HS-5 (cell line): ENCODE measurements at regions not wholly inside any gene's neighbourhood (a gene's known extent, or its start where the extent isn't known, plus 50 kb on each side); places are given as distances from the start of the nearest gene placed in this dataset.

Experiments used
- DNase-seq: peaks from one replicate; pipeline ENCODE4 v3.0.0-alpha.2; 2012; ENCODE audit warnings: low read depth

DNA sequence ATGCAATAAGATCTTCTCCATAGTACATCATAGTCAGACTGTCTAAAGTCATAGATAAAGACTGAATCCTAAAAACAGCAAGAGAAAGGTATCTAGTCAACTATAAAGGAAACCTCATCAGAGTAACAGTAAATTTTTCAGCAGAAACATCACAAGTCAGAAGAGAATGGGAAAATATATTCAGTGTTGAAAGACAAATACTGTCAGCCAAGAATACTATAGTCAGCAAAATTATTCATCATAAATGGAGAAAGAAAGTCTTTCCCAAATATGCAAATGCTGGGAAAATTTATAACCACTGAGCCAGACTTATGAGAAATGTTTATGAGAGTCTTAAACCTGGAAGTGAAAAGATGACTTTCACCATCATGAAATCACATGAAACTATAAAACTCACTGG lies 136.7 kb downstream of the KDR start:
- no peak for DNase-seq

DNA sequence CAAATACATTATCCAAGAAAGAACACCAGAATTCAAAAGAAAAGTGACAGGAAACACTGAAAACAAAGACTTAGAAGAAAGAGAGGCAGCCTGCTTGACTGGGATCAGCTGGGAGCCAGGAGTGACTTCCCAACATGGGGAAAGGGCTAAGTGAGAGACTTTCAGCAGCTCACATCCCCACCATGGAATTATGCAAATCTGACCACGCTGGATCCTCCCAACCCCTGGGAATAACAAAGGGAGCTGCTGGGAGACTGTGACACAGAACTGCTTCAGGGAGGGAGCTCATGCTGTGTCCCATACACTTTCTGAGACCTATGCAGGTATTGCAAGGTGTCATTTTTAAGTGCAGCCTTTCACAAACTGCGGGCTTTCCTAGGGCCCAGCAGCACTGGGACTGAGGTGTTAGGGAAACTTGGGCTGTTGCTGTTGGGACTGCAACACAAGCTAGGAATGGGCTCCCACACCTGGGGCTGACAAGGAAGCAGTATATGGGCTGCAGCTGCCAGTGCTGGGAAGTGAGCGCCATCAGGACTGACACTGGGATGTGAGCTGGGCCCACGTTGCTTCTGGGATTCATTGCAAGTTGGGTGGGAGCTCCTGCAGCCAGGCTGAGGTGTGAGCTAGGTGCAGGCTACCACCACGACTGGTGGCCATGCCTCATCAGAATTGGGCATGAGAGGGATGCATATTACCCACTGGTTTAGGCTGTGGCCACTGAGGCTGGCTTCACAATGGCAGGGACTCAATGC lies 139.1 kb downstream of the KDR start:
- DNase-seq = no peak

DNA sequence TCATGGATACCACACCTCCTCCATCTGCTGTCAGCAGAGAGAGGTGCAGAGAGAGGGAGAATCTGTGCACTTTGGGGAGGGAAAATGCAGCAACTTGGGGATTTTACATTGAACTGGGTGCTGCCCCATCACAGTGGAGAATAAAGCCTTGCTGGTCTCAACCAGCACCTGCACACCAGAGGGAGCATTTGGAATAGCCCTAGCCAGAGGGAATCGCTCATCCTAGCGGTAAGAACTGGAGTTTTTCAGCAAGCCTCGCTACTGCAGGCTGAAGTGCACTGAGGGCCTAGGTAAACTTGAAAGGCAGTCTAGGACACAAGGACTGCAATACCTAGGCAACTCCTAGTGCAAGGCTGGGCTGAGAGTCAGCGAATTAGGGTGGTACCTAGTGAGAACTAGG lies 148.7 kb downstream of the KDR start:
- DNase-seq = no peak

DNA sequence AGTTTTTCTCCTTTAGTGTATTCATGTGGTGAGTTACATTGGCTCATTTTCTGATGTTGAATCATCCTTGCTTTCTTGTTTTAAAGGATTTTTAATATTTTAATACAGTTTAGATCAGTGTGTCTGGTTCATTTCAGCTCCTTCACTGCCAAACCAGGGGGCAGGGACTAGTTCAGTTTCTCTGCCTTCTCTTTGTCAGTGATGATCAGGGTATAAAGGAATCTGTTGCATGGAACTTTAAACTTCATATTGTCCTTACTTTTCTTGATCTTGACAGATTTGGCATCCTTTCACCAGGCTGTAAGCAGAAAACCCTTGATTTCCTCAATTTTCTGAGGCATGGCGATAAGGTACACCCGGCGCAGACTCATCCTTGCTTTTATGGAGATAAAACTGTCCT lies 149.4 kb downstream of the KDR start:
- no peak for DNase-seq

DNA sequence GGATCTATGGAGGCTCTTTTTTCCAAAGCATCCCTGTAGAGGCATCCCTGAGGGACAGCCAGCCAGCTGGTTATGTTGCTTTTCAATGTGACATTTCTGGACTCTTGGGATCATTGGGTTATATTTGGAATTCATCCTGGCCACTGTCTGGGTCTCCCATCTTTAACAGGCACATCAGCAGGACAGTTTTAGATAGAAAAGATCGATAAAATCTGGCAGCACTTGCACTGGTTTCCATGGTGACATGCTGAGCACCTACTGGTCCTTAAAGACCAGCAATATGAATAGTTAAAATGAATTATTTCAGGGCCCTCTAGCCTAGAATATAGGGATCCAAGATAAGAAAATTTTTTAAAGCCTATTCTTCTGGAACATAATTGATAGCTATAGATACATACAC lies 151.6 kb downstream of the KDR start:
- no peak for DNase-seq

DNA sequence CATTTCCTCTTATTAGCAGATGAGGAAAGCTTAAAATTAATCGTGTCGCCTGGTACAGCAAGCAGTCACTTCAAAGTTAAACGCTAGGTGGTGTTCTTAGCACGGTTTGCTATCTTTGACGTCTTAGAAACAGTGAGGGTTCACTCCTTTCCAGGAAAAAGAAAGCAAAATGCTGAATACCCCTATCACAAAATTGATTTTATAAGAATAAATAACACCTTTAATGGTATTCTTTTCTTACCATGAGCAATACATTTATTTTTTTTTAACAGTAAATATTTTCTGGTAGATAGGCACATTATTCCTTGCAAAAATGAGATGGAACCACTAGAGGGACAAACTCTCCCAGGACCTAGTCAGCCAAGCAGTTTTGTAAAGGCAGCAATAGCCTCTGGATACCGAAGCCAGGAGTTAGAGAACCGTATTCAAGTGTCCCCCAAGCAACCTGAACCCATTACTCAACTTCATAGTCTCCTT lies 153.9 kb downstream of the KDR start:
- DNase-seq = peak; percentile 47

DNA sequence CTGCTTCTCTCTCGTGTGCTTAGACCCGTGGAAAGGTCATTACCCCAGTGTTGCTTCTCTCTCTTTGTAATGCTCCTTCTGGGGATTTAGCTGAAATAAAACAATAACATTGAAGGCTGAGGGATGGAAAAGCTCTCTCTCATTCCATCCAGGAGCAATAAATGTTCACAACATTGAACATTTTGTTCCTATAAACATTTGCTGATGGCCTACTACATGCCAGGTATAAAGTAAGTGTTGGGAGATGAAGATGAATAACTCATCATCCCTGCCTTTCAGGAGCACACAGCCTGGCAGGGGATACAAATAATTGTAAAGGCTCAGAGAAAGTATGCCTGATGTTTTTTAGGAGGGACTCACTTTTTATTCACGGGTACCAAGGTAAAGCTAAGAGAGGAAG lies 158.1 kb downstream of the KDR start:
- DNase-seq = no peak

DNA sequence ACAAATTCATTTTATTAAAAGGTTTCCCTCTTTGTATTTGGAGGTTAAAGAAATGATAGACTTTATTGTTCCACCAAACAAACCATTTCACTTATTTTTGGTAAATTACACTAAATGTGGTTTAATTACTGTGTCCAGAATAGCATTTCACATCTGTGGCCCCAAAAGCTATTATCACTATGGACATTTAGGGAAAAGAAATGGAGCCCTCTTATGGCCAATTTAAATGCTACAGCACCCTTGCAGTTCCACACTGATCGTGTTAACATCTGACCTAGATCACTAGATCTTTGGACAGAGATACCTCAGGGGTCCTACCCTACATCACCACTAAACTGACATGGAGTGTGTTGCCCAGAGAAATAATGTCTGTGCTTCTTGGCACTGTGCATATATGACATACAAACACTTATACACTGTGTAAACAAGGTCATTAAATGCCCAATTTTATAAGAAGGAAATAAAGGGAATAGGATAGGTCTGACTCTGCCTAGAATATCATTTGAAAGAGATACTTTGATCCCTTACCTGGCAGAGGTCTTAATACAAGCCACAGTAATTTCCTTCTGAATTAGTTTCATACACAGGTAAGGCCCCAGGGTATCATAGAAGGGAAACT lies 163.9 kb downstream of the KDR start:
- DNase-seq = peak; percentile 28

DNA sequence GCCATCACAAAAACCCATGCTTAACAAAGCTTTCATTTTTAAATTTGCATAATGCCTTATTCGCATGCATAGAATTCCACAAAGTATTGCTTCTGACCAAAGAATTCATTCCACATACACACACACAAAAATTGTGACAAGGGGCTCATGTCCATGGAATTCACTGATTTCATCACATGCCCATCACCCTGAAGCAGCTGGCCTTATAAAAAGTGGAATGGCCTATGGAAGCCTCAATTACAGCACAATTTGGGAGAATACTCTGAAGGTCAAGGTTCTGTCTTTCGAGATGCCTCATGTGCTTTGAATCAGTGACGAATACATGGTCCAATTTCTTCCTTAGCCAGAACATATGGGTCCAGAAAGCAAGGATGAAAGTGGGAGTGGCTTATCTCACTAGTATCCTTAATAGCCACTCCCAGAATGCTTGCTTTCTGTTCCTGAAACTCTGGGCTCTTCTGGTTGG lies 165.7 kb downstream of the KDR start:
- peak; percentile 74 for DNase-seq

DNA sequence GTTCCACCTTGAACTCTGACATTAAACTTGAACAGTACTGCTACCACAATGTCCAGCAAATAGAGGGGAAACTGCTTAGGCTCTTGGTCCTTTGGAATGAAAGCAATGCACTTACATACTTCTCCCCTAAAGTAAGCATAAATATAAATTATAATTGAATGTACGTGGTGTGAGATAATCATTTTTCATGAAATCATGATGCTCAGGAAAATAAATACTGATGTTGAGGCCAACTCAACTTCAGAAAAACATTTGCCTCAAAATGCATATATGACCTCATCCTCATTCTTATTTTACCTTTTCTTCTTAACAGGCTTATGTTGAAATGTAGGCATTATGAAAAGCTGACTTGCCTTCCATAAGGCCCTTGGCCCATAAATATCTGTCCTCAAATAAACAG lies 166.3 kb downstream of the KDR start:
- no peak for DNase-seq

DNA sequence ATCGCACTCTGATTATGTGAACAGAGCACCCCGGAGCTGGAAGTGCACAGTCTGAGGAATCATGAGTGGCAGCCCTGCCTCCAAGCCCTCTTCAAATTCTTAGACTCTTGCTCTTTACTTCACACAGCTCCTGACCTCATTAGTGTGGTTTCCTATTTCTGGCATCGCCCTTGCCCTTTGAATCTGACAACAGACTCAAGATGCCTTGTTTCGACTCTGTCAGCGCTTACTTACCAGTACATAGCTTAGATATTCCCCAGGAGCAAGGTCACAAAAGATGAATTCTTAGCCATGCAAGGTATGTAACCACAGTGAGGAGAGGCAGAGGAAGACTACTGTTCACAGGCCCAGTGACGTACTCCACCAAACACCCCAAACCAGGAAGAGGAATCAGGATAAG lies 167.2 kb downstream of the KDR start:
- DNase-seq = no peak

DNA sequence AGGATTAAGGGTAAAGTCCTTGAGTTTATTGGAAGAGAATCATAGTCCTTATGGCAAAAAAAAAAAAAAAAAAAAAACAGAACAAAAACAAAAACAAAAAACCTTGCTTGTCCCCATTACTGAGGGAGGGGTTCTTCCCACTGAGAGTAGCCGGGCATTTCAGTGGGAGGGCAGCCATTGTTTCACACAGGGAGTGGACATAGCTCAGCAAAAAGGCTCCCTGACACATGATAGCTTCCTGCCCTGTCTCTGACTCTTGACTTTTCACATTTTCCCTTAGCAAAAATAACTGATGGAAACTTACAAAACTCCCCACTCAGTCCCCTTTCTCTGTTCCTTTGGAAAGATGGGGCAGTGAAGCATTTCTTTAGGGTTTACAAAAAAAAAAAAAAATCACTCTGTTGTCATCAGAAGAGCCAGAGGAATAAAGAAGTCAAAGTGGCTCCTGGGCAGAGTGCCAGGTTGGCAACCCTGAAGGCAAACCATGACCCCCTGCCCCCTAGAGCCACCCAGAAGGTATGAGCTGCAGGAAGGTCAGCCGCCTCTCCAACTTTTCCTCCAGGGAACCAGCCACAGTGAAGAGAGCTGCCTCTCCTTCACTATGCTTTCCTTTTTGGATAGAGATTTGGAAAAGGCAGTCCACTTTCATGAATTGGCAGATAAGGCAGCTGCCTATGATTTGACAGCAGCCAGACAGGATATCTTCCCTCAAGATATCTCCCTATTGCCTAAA lies 170.6 kb downstream of the KDR start:
- no peak for DNase-seq

DNA sequence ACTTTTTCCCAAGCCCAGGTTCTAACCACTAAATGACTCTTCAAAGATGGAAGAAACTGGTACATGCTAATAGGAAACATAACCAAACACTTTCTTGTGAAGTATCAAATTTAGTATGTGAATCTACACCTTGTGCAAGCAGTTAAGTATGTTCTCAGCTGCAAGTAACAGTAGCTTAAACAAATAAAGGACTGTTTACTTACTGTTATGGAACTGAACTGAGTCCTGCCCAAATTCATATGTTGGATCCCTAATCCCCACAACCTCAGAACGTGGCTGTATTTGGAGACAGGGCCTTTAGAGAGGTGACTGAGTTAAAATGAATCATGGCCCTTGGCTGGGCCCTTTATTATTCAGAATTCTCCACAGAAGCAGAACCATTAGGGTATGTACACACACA lies 178.7 kb downstream of the KDR start:
- DNase-seq = no peak

DNA sequence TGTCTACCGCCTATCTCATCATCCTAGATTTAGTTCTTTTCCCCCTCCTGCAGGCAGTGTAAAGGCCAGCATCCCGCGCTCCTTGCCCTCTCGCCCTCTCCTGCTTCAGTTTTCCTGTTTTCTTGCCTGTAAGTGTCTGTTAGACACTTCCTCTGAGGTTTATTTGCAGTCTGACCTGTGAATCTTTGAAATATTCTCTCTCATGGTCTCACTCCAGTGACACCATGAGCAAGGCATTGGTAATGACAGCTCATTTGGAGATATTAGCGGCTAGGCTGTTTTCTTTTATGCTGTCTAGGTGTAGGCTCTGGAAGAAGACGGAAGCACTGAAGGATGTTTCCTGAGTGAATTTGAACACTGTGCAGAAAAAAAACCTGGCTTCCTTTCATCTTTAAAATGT lies 179.6 kb downstream of the KDR start:
- DNase-seq = no peak

DNA sequence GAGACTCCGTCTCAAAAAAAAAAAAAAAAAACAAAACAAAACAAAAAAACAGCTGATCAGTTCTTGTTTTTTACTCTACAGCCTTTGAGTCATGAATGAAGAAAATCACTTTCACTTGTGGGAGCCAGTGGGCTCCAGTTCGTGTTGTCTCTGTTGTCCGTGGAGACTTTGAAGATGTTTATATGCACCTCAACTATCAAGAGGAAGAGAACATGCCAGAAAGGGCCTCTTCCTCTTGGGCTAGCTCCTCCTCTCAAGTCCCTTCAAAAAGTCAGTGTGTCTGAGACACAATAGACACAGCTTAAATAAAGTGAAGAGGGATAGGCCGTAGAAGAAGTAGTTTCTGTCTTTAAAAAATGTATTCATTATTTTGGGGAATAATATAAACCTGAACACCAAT lies 182.7 kb downstream of the KDR start:
- no peak for DNase-seq

DNA sequence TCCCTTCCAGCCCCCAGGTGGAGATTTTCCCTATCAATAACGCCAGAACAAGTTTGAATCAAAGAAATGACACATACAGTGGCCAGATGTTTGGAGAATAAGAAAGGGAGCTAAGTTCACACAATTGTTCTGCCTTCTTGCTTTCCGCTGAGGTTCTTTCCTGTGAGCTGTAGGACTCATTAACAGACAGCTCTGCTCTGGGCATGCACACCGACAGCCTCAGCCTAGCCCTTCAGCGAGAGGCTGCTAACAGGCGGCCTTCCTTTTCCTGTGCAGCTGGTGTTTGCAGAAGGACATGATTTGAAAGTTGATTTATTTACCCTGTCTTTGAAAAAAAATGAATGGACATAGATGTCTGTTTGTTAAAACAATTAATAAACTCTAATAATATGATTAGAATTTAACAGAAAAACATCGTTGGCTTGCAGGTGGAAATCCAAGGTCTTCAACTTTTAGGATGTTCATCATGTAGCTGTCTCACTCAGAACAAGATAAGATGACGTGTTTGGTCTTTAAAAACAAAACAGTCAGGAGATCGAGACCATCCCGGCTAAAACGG lies 183.3 kb downstream of the KDR start:
- no peak for DNase-seq

DNA sequence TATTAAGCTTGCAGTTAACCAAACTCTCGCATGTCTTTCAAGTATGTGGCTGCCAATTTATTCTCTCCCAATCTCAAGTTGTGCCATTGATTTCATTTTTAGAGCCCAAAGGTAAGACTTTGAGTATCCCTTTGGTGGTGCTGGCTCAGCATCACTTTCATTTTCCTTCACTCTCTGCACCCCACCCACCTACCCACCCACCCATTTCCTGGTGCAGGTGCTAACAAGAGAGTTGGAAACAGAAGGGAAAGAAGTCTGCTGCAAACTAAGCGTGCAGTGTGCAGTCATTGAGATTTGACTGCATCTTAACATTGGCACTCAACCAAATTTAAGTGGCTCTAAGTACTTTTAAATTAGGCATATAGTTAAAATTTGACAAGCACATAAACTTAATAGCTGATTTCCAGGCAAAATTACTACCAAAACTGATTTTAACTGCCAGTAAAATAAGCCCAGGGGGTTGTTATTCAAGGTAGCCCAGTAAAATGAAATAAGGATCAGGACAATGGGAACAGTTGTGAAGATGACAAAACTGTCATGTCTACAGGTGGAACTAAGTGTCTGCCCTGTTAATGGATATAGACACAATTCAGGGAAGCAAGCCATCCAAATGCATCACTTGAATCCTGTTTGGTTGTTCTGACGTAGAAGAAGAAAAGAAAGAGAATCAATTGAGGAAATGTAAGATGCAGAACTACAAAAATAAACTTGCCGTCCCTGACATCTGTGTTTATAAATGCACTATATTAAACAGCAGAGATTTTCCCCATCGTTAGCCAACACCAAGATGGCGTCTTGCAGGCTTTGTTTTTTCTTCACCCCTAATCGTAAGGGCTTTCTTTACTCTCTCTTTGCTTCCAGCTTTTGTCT lies 184.2 kb downstream of the KDR start:
- DNase-seq = no peak

DNA sequence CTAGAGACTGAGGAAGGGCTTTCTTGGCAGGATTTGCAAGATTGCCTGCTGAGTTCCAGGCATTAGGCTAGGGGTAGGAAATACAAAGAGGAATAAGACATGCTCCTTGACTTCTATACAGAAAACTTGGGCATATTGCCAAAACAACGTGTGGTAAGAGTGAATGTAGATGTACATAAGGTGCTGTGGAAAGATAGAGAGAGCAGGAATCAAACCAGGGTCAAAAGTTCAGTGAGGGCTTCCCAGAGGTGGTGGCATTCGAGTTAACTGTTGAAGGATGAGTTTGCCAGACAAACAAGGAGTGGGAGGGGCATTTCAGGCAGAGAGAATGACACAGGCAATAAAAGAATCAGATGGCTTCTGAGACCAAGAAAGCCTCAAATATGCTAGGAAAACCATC lies 187.9 kb downstream of the KDR start:
- DNase-seq = no peak

DNA sequence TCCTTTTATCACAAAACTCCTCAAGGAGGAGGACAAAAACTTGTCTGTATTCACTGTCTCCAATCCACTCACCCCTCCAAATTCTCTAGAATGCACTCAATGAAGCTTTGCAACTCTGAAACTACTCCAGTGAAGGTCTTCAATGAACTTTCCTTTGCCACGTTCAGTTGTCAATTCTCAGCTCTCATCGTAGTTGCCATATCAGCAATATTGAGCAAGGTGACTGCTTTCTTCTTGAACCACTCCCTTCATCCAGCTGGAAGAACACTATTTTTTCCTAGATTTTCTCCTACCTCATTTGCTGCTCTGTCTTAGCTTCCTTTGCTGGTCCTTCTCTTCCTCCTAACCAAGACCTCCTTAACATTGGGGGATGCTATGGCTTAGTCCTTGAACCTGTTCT lies 191.8 kb downstream of the KDR start:
- no peak for DNase-seq

DNA sequence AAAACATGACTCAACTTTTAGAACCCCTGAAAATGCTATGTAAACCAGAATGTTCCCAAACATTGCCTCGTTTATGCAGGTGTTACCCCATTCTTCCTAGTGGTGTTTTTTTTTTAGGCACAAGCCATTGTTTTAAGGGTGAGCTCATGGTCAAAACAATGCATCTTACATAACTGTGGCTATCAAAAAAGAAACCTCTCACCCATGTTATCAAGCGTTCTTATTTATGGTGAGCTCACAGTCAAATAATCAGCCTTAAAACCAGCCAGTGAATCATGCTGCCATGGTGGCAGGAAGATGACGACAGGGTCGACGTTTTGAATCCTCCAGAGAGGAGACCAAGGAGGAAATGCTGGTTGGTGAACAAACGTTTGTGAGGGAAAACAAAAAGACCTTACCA lies 195.2 kb downstream of the KDR start:
- peak; percentile 69 for DNase-seq

DNA sequence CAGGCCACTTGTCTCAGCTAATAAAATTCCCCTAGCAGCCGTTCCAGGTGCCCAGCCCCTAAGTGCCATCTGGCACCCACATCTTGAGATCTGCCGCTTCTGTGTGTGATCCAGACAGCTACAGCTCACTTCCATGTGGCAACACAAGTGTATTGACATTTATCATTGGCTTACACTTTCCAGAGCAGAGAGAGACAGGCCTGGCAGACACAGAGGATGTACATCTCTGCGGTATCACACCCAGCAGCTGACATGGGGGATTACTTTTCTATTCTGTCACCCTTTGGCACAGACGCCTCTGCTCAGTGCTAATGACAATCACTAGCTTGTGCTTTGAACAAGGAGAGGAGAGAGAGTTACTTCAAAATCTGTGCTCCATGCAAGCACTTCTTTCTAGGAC lies 195.9 kb downstream of the KDR start:
- DNase-seq = no peak

DNA sequence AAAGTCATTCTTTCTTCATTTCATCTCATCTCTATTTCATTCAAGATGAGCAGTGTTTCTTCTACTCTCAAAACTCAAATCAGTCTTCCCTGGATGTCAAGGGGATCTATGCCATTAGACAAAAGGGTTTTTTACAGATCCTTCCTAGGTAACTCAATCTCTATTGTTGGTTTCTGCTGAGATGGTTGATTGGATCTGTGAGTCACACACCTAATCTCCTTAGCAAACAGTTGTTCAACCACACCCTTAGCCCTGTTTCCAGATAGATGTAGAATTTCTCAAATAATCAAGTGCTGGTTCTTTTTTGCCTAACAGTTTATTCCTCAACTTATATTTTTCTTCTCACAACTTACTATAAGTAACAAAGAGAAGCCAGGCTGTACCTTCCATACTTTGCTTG lies 200.5 kb downstream of the KDR start:
- no peak for DNase-seq
